NCI-H2029 (cell line): ENCODE measurements at regions not wholly inside any gene's neighbourhood (a gene's known extent, or its start where the extent isn't known, plus 50 kb on each side); places are given as distances from the start of the nearest gene placed in this dataset.
A peak's percentile ranks its signal among the peaks of the same experiment; 100 is the strongest.

Experiments
- DNase-seq: peaks from one replicate; lab custom pipeline; 2025; lab: John Stamatoyannopoulos, UW

- no peak for DNase-seq
Observed at GRCh38 chr11:114758627-114759026, 80.3 kb downstream of the NXPE2 start.

GRCh38 chr11:114762408-114762807 lies 84.1 kb downstream of the NXPE2 start:
- DNase-seq: no peak

GRCh38 chr11:114764563-114764962 lies 86.2 kb downstream of the NXPE2 start:
- DNase-seq: no peak

GRCh38 chr11:114771172-114771571 lies 92.8 kb downstream of the NXPE2 start:
- DNase-seq: no peak

- no peak for DNase-seq
Observed at GRCh38 chr11:114773541-114774338, 95.4 kb downstream of the NXPE2 start.

GRCh38 chr11:114774599-114775361 lies 96.5 kb downstream of the NXPE2 start:
- peak; percentile 48 for DNase-seq

GRCh38 chr11:114775875-114776621 lies 97.7 kb downstream of the NXPE2 start:
- DNase-seq: peak; percentile 37

- no peak for DNase-seq
Observed at GRCh38 chr11:114776956-114777355, 98.6 kb downstream of the NXPE2 start.

GRCh38 chr11:114779189-114779588 lies 100.9 kb downstream of the NXPE2 start:
- no peak for DNase-seq

- no peak for DNase-seq
Observed at GRCh38 chr11:114782650-114783310, 104.5 kb downstream of the NXPE2 start.

GRCh38 chr11:114783805-114784204 lies 105.5 kb downstream of the NXPE2 start:
- no peak for DNase-seq

- no peak for DNase-seq
Observed at GRCh38 chr11:114784216-114784615, 105.9 kb downstream of the NXPE2 start.

- DNase-seq: no peak
Observed at GRCh38 chr11:114784891-114785290, 106.6 kb downstream of the NXPE2 start.

GRCh38 chr11:114785820-114786219 lies 107.5 kb downstream of the NXPE2 start:
- peak; percentile 28 for DNase-seq

GRCh38 chr11:114787126-114787525 lies 108.8 kb downstream of the NXPE2 start:
- DNase-seq: no peak

- no peak for DNase-seq
Observed at GRCh38 chr11:114790910-114791309, 112.6 kb downstream of the NXPE2 start.

- no peak for DNase-seq
Observed at GRCh38 chr11:114794048-114794684, 115.8 kb downstream of the NXPE2 start.

- no peak for DNase-seq
Observed at GRCh38 chr11:114796954-114797721, 118.8 kb downstream of the NXPE2 start.

GRCh38 chr11:114799476-114799875 lies 121.1 kb downstream of the NXPE2 start:
- DNase-seq: no peak

GRCh38 chr11:114801773-114802172 lies 123.4 kb downstream of the NXPE2 start:
- DNase-seq: no peak

- DNase-seq: no peak
Observed at GRCh38 chr11:114802878-114803277, 124.6 kb downstream of the NXPE2 start.
